A549 (cell line): ENCODE measurements at regions not wholly inside any gene's neighbourhood (a gene's known extent, or its start where the extent isn't known, plus 50 kb on each side); places are given as distances from the start of the nearest gene placed in this dataset.

ENCODE experiments used
- ATAC-seq, 2 experiments: fragments of 200-7000 bp in 1 of 2; fragments of >200 bp in 1 of 2; cut with Nextera tagmentation in 1 of 2; cut with Tn5 transposase in 1 of 2; 3 replicates each; pipeline versions ENCODE4 v1.8.0 to v1.9.1; 2018 to 2020; ENCODE audit warnings: mild to moderate bottlenecking in 1 of 2, moderate library complexity in 1 of 2
- CTCF ChIA-PET: fragments of 300-600 bp; sonication (Branson Sonifier 250); formaldehyde crosslinking; extraction: SDS; loops from one replicate; lab custom pipeline; 2021; ENCODE audit warnings: antibody characterized with exemption, inconsistent platforms; lab: Yijun Ruan, JAX
- POLR2A ChIA-PET: fragments of 350-600 bp; formaldehyde crosslinking; extraction: SDS; loops from one replicate; lab custom pipeline; 2021; ENCODE audit warnings: antibody characterized with exemption, inconsistent platforms; lab: Yijun Ruan, JAX
- DNase-seq, 2 experiments: peaks; one replicate each; pipeline versions ENCODE4 v3.0.0 to v3.0.0-alpha.2; 2011 to 2016; ENCODE audit warnings: low read depth in 1 of 2, low spot score in 1 of 2
- FAIRE-seq: peaks from 2 replicates; lab custom pipeline; 2011; peaks lifted over from hg19 to GRCh38; lab: Jason Lieb, UNC
- H3K27ac ChIP-seq, 2 experiments: fragments of >200 bp; sonication (Bioruptor Twin); formaldehyde crosslinking; 3 replicates each; pipeline ENCODE4 v1.5.1; 2016 to 2017
- H3K4me1 ChIP-seq: fragments of >200 bp; sonication (Bioruptor Twin); formaldehyde crosslinking; 3 replicates; pipeline ENCODE4 v1.6.1; 2016
- H3K4me2 ChIP-seq: fragments of >200 bp; sonication (Bioruptor Twin); formaldehyde crosslinking; 3 replicates; pipeline ENCODE4 v1.6.1; 2016
- H3K4me3 ChIP-seq: fragments of >200 bp; sonication (Bioruptor Twin); formaldehyde crosslinking; 3 replicates; pipeline ENCODE4 v1.5.1; 2016
- H3K9me3 ChIP-seq: fragments of >200 bp; sonication (Bioruptor Twin); formaldehyde crosslinking; 3 replicates; pipeline ENCODE4 v1.6.1; 2016
- BHLHE40 ChIP-seq: IDR thresholded peaks from 2 replicates; pipeline ENCODE4 v1.6.1; 2012; ENCODE audit warnings: low read depth, low read length, inconsistent platforms
- CBX2 ChIP-seq: fragments of 200-600 bp; sonication (generic); IDR thresholded peaks from 2 replicates; pipeline ENCODE4 v1.6.1; 2016; ENCODE audit warnings: low read depth, mild to moderate bottlenecking, borderline replicate concordance
- CHD2 ChIP-seq: fragments of 150-350 bp; IDR thresholded peaks from 2 replicates; pipeline ENCODE4 v1.6.1; 2014; ENCODE audit warnings: low read length; ENCODE audit not compliant: partially characterized antibody
- EHMT2 ChIP-seq: fragments of 200-600 bp; sonication (generic); IDR thresholded peaks from 2 replicates; pipeline ENCODE4 v1.6.1; 2016; ENCODE audit warnings: antibody characterized with exemption, low read depth, mild to moderate bottlenecking, moderate library complexity
- GATA3 ChIP-seq: IDR thresholded peaks from 2 replicates; pipeline ENCODE4 v1.6.1; 2012; ENCODE audit warnings: borderline replicate concordance
- HMGXB4 ChIP-seq: fragments of 250-450 bp; sonication (Bioruptor Pico); IDR thresholded peaks from 2 replicates; pipeline ENCODE4 v1.5.0; 2021; ENCODE audit warnings: mild to moderate bottlenecking, moderate library complexity, borderline replicate concordance
- HOXB5 ChIP-seq: fragments of 250-450 bp; sonication (Bioruptor Pico); IDR thresholded peaks from 2 replicates; pipeline ENCODE4 v1.5.0; 2020; ENCODE audit warnings: mild to moderate bottlenecking, moderate library complexity
- JUNB ChIP-seq: fragments of >200 bp; sonication (Bioruptor Twin); formaldehyde crosslinking; IDR thresholded peaks from 2 replicates; pipeline ENCODE4 v1.6.1; 2016
- KDM1A ChIP-seq: fragments of 200-600 bp; sonication (generic); IDR thresholded peaks from 2 replicates; pipeline ENCODE4 v1.6.1; 2016; ENCODE audit warnings: low read depth, mild to moderate bottlenecking
- MAX ChIP-seq: IDR thresholded peaks from 2 replicates; pipeline ENCODE4 v1.6.1; 2012
- MAZ ChIP-seq: fragments of 150-350 bp; IDR thresholded peaks from 2 replicates; pipeline ENCODE4 v1.6.1; 2014; ENCODE audit warnings: antibody characterized with exemption, low read depth, low read length, borderline replicate concordance
- NFE2L2 ChIP-seq: fragments of 150-350 bp; conservative IDR thresholded peaks from 2 replicates; pipeline ENCODE4 v1.6.1; 2014; ENCODE audit warnings: low read length
- PHF8 ChIP-seq: fragments of 200-600 bp; sonication (generic); IDR thresholded peaks from 2 replicates; pipeline ENCODE4 v1.6.1; 2016; ENCODE audit warnings: low read depth, mild to moderate bottlenecking, antibody characterized with exemption, moderate library complexity, borderline replicate concordance
- RAD21 ChIP-seq, 2 experiments: fragments of >200 bp in 1 of 2; sonication (Bioruptor Twin) in 1 of 2; formaldehyde crosslinking in 1 of 2; IDR thresholded peaks in 1 of 2; conservative IDR thresholded peaks in 1 of 2; 2 replicates in 1 of 2; 3 replicates in 1 of 2; pipeline ENCODE4 v1.6.1; 2012 to 2018; ENCODE audit warnings: inconsistent platforms in 1 of 2
- RFX5 ChIP-seq: fragments of 450-650 bp; IDR thresholded peaks from 2 replicates; pipeline ENCODE4 v1.7.1; 2014; ENCODE audit warnings: antibody characterized with exemption, mild to moderate bottlenecking, moderate library complexity
- RNF2 ChIP-seq: fragments of 200-600 bp; sonication (generic); IDR thresholded peaks from 2 replicates; pipeline ENCODE4 v1.6.1; 2016; ENCODE audit warnings: low read depth, mild to moderate bottlenecking, antibody characterized with exemption, moderate library complexity, borderline replicate concordance
- TFCP2L1 ChIP-seq: fragments of 250-450 bp; sonication (Bioruptor Pico); IDR thresholded peaks from 2 replicates; pipeline ENCODE4 v1.5.0; 2021; ENCODE audit warnings: mild to moderate bottlenecking
- ZFP36 ChIP-seq: fragments of 450-650 bp; IDR thresholded peaks from 2 replicates; pipeline ENCODE4 v1.6.1; 2014; ENCODE audit warnings: borderline replicate concordance; ENCODE audit not compliant: partially characterized antibody
- WGBS: methylation state at CpG from one replicate; pipeline ENCODE4 v1.1.6; 2017; ENCODE audit errors: missing lambda C conversion rate; 5-methylcytosine and 5-hydroxymethylcytosine counted together
- TF ChIP-seq, protein P1 (sequence below): fragments of 250-450 bp; sonication (Bioruptor Pico); IDR thresholded peaks from 2 replicates; pipeline ENCODE4 v1.5.0; 2020; ENCODE audit warnings: low read depth, mild to moderate bottlenecking, moderate library complexity
- TF ChIP-seq, protein P2 (sequence below): fragments of 450-650 bp; IDR thresholded peaks from 2 replicates; pipeline ENCODE4 v1.6.1; 2014; ENCODE audit warnings: antibody characterized with exemption

- 89% methylated on average over 3 of the region's 3 CpGs for WGBS
- DNase-seq, result no peak
- ChIA-PET POLR2A (no interaction called here), CTCF (interaction anchor here (0.5 to 1.5 kb wide), 2 partner anchors 8 to 171 kb away, joined by 3 to 4 read pairs; no protein-coding TSS in a partner anchor)
- Histone ChIP-seq H3K4me3 (no peak overlapping the region), H3K9me3 (no peaks in the 10 kb centered on the region), H3K4me1 (peaks cover 20% of the 10 kb centered on the region), H3K27ac (no peak overlapping the region), H3K4me2 (no peak overlapping the region)
- TF ChIP-seq BHLHE40 (no peak), CBX2 (no peak), HOXB5 (CRISPR knock-in tag) (no peak), RNF2 (no peak), NFE2L2 (no peak), KDM1A (no peak), EHMT2 (no peak), CHD2 (no peak), JUNB (no peak), GATA3 (no peak), PHF8 (no peak), MAX (no peak), TFCP2L1 (no peak), RFX5 (no peak), HMGXB4 (CRISPR knock-in tag) (no peak)
- TF ChIP-seq, protein P1, sequence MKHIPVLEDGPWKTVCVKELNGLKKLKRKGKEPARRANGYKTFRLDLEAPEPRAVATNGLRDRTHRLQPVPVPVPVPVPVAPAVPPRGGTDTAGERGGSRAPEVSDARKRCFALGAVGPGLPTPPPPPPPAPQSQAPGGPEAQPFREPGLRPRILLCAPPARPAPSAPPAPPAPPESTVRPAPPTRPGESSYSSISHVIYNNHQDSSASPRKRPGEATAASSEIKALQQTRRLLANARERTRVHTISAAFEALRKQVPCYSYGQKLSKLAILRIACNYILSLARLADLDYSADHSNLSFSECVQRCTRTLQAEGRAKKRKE, result no peak
- TF ChIP-seq, protein P2, sequence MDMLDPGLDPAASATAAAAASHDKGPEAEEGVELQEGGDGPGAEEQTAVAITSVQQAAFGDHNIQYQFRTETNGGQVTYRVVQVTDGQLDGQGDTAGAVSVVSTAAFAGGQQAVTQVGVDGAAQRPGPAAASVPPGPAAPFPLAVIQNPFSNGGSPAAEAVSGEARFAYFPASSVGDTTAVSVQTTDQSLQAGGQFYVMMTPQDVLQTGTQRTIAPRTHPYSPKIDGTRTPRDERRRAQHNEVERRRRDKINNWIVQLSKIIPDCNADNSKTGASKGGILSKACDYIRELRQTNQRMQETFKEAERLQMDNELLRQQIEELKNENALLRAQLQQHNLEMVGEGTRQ, result no peak
- FAIRE-seq, result no peak
- ATAC-seq, result no peak
Observed at GRCh38 chr10:113300617-113301016, 252.2 kb upstream of the HABP2 start.

DNA sequence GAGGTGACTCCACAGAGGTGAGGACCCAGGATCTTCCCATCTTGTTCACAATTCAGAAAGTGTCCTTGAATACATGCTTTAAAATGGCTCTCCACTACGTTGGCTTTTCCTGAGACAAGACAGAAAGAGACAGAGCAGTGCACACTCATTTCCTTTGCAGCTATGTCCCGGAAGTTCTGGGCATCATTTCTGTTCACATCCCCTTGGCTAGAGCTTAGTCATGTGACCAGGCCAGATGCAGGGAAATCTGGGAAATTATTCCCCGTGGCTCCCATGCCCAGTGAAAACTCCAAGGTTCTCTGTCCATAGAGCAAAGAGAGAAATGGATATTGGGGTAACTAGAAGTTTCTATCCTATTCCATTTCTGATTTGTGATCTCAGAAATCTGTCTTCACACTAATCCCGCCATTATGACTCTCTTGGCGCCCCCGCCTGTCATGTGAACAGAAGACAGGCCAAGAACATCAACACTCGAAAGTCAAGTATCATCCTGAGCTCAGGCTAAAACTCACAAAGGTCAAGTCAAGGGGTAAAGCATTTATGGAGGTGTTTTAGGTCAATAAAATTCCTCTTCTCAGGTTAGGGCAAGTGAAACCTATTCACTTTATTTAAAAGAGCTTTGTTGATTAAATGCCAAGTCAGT, 251.4 kb upstream of the HABP2 start:
- H3K4me1 ChIP-seq, result peaks cover 20% of the 10 kb centered on the region
- H3K4me2 ChIP-seq, result no peak overlapping the region
- DNase-seq (peak in 1 of 2 experiments; percentile 24), FAIRE-seq (no peak), ATAC-seq (no peak)
- TF ChIP-seq MAZ (no peak), RAD21 (conservative IDR thresholded peaks at IDR 0.05 in 1 of 2, IDR thresholded peaks at IDR 0.05 in 1 of 2) (peak in 1 of 2 experiments; percentile 34; a peak in 2 of 5 replicates), ZFP36 (no peak), PHF8 (no peak), JUNB (no peak), HMGXB4 (CRISPR knock-in tag) (no peak)
- H3K27ac ChIP-seq, result no peak overlapping the region
- POLR2A ChIA-PET, result no interaction called here
- 70% methylated on average over 7 of the region's 7 CpGs for WGBS
- H3K9me3 ChIP-seq, result no peaks in the 10 kb centered on the region
- CTCF ChIA-PET, result interaction anchor here (0.5 to 1.5 kb wide), 4 partner anchors 9 to 174 kb away, joined by 3 to 4 read pairs (median 3); no protein-coding TSS in a partner anchor
- H3K4me3 ChIP-seq, result no peak overlapping the region
